NCI-H748 (cell line): ENCODE measurements at regions not wholly inside any gene's neighbourhood (a gene's known extent, or its start where the extent isn't known, plus 50 kb on each side); places are given as distances from the start of the nearest gene placed in this dataset.

Source experiments
- DNase-seq: peaks from one replicate; lab custom pipeline; 2025; ENCODE audit not compliant: unreplicated experiment; lab: John Stamatoyannopoulos, UW

DNA sequence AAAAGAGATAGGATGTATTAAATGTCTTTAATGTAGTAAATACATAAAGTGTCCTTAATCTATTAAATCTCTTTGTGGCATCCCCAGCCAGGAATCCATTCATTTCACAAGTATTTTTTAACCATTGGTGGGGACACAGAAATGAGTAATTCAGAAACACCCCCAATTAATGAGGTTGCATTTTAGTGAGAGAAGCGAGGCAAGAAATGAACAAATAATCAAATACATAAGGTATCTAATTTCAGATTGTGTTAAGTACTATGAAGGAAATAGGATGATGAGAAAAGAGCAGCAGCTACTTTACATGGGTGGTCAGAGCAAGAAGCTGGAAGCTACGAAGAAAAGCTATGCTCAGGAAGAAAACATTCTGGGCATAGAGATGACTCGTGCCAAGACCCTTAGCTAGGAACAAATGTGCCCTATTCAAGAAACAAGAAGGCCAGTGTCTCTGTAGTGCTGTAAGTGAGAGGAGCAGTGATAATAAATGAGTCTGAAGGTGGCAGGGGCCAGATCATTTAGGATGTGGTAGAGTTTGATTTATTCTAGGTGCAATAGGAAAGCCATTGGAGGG, 60.5 kb upstream of the IGF1 start:
- no peak for DNase-seq

DNA sequence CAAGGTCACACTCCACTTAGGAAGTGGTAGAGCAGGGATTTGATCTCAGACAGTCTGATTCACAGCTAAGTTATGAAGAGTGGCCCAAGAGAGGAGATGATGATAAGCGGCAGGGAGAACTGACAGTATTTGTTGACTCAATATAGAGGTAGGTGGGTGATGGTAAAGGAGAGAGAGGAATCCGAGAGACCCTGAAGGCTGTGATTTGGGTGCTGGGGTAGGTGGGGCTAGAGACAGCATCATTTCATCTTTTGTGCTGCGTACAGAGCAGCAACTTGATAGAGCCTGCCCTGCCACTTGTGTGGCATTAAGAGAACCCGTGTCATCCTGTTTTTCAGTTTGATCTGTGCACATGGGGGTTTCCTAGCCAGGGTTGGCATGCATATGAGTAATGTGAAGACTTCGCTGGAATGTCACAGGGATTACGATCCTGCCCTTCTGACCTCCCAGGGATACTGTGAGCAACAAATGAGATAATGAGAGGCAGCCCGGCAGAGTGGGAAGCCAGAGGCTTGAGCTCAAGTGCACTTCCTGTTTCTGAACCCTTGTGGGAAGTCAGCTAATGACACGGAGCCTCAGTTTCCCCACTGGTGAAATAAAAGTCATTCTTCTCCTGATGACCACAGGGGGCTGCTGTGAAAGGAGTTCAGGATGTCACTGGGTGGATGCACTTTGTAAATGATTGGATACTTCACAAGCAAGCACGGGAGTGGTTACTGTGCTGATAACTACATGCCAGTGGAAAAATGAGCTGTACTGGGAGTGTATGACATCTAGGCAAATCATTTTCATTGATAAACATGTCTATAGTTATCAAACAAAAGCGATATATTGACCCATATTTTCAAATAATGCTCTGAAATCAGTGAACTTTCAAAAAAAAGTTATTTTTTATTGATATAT, 59.5 kb upstream of the IGF1 start:
- no peak for DNase-seq

DNA sequence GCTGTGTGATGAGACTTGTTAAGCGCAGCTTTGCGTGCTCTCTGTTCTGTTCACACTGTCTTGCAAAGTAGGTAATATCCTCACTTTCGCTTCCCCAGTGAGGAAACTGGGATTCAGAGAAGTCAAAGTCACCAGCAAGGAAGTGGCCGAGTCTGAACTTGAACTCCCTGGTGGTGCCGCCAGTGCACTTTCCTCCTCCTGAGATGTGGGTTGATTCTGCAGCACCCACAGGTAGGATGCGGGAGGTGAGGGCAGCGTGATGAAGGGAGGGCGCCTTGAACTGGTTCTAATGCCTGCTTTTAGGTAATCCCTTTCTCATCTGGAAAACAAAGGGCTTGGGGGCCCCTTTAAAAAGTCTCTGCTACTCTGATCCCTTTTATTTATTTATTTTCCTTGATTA, 54.9 kb upstream of the IGF1 start:
- no peak for DNase-seq

DNA sequence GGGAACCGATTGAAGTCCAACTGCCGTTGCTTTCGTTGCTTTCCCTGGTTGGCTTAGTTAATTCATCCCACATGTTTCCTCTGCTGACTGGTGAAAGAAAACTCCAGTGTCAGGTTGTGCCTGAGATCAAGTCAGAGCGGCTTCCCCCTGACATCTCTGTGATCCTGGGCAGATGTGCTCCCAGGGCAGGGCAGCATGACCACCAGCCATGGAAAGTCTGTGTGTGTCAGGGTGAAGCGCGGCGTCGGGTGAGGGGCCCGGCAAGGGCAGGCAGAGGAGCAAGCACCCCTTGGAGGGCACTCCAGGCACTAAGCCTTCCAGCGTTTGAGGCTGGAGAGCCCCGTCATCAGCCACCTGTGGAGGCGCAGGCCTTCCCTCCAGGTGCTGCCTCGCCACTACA, 54.5 kb upstream of the IGF1 start:
- DNase-seq: no peak

DNA sequence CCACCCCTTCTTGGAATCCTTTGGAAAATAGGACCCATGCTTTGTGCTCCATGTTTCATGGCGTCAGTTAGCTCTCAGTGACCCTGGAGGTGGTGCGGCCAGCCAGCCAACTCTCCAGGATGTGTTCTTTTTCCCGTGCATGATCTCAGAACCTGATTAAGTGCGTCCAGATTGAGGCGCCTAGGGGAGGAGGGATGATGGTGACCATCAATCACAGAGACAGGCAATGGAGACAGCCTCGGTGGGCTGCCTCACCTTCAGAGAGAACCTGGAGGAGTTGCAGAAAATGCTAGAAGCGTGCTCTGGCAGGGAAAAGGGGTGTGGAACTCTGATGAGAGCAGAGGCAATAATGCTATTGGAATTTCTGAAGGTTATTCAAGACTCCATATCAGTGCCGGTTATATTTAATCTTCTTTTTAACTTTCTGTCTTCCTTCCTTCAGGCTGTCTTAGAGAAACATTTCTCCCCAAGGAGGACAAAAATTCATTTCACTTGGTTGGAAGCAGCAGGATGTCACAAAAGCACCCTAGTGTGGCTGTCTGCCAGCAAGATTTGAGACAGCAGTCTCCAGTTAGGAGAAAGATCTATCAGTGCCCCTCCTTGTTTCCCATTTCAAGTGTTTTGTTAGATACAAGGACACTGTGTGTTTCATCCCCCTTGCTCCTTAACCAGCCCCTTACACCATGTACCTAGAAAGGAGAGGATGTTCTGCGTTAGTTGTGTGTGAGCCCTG, 53.3 kb upstream of the IGF1 start:
- no peak for DNase-seq
